GM10266 (cell line): ENCODE measurements at regions not wholly inside any gene's neighbourhood (a gene's known extent, or its start where the extent isn't known, plus 50 kb on each side); places are given as distances from the start of the nearest gene placed in this dataset.
"Not testable (repeated sequence)": the region's sequence is repeated elsewhere in the genome, so short reads cannot be mapped to it uniquely, and the experiment has no call there.

ENCODE experiments used
- DNase-seq: peaks from one replicate; pipeline ENCODE4 v3.0.0; 2012; ENCODE audit errors: extremely low spot score
- TF ChIP-seq, protein P1 (sequence below): IDR thresholded peaks from 2 replicates; pipeline ENCODE4 v1.5.1; 2012; ENCODE audit warnings: mild to moderate bottlenecking, low read depth; ENCODE audit not compliant: control insufficient read depth, insufficient read depth; ENCODE audit errors: missing control alignments

DNA sequence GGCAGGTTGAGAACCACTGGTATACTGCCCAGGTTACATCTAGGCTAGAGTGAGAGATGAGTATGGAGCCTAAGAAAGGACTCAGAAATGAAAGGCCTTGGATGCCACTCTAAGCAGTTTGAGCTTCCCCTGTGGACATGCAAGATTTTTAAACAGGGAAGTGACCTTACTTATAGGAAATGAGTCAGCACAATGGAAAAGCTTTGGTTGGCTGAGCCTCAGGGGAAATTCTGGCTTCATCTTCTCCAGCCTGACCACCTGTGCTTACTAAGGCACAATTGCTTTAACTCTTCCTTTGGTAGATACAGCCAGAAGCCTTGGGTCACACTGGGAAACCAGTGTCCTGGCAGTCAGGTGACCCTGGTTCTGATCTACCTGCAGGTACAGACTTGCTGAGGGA lies 380.2 kb upstream of the ZNF462 start:
- TF ChIP-seq, protein P1, sequence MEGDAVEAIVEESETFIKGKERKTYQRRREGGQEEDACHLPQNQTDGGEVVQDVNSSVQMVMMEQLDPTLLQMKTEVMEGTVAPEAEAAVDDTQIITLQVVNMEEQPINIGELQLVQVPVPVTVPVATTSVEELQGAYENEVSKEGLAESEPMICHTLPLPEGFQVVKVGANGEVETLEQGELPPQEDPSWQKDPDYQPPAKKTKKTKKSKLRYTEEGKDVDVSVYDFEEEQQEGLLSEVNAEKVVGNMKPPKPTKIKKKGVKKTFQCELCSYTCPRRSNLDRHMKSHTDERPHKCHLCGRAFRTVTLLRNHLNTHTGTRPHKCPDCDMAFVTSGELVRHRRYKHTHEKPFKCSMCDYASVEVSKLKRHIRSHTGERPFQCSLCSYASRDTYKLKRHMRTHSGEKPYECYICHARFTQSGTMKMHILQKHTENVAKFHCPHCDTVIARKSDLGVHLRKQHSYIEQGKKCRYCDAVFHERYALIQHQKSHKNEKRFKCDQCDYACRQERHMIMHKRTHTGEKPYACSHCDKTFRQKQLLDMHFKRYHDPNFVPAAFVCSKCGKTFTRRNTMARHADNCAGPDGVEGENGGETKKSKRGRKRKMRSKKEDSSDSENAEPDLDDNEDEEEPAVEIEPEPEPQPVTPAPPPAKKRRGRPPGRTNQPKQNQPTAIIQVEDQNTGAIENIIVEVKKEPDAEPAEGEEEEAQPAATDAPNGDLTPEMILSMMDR, result no peak
- DNase-seq, result no peak

DNA sequence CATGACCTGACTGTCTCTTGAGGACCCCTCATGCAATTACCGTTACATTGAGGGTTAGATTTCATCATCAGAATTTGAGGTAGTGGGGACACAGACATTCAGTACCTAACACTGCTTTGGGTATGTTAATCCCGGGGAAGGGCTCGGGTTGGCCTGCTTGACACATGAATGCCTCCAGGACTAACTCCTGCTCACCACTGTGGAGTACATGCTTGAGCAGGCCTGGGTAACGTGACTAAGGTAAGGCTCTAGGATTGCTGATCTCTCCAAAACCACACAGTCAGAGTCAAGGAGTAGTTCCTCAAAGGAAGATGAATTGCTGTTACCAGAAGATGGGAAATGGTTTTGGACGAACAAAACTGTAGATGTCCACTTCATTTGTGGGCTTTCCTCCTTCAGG lies 376.3 kb upstream of the ZNF462 start:
- DNase-seq, result no peak
- TF ChIP-seq, protein P1, result no peak

DNA sequence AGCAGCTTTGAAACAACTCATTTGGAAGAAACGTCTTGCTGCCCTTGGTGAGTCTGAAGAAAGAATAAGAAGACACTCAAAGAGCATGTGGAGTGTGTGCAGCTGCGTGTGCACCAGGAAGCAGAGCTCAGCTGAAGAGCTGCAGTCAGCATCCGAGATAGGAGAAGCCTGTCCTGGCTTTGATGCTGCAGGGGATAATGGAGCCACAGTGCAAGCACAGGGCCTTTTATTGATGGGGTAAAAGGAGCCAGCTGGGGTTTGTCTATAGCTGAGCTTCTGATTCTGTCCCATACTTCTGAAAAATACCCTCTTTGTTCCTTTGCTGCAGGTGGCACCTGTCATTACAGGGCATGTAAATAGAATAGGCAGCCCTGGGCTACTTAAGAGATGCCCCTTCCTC lies 375.7 kb upstream of the ZNF462 start:
- TF ChIP-seq, protein P1, result no peak
- no peak for DNase-seq

DNA sequence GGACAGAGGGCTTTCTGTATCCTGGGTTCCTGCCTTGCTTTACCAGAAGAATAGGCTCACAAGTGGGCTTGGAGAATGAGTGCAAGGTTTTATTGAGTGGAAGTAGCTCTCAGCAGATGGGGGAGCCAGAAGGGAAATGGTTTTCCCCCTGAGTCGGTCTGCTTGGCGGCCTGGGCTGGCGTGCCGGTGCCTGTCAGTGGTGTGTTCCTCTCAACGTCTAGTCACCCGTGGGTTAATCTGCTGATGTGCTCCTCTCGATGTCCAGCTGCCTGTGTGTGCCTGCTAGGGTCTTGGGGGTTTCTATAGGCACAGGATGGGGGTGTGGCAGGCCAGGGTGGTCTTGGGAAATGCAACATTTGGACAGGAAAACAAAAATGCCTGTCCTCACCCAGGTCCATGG lies 370.8 kb upstream of the ZNF462 start:
- not testable (repeated sequence) for DNase-seq

DNA sequence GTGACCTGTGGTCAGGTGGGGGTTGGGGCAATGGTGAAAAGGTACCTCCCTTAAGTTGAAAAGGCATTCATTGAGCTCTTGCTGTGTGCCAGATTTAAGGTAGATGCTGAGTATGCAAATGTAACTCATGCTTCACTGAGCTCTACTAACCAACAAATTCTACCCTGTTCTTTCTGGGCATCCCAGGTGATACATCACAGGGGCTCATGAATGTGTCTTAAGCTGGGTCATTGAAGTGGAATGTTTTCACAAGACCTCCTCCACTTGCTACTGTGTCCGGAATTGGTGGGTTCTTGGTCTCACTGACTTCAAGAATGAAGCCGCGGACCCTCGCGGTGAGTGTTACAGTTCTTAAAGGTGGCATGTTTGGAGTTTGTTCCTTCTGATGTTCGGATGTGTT lies 362.8 kb upstream of the ZNF462 start:
- no peak for DNase-seq
- TF ChIP-seq, protein P1, result no peak

DNA sequence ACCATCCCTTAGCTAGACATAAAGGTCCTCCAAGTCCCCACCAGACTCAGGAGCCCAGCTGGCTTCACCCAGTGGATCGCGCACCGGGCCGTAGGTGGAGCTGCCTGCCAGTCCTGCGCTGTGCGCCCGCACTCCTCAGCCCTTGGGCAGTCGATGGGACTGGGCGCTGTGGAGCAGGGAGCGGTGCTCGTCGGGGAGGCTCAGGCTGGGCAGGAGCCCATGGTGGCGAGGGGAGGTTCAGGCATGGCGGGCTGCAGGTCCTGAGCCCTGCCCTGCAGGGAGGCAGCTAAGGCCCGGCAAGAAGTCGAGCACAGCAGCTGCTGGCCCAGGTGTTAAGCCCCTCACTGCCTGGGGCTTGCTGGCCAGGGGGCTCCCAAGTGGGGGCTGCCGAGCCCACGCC lies 361.8 kb upstream of the ZNF462 start:
- not testable (repeated sequence) for DNase-seq

DNA sequence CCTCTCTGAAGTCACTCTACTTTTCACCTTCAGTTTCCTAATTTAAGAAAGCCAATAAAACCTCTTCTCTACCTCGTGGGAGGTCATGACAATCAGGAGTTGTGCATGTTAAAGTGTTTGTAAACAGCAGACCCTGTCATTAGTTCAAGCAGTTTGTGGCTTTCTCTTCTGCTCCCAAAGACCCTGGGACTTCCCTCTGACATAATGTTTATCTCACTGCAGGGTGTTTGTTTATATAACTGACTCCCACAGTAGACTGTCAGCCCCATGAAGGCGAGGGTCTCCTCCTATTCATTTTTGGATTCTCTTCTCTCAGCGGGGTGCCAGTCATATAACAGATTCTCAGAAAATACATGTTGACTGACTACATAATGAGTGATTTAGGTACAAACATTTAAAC lies 360.0 kb upstream of the ZNF462 start:
- DNase-seq, result no peak
- TF ChIP-seq, protein P1, result no peak

DNA sequence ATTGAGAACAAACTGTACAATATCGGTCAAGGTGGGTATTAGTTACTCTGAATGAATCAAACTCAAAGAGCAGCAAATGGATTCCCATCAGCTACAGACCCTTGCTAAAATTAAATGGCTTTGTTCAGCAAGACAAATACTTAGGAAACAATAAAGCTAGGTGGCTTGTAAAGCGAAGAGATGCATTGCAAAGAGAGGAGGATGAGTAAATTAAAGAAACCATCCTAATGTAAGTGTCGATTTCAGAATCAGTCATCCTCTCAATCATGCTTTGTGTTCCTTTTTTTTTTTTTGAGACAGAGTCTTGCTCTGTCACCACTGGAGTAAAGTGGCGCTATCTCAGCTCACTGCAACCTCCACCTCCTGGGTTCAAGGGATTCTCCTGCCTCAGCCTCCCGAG lies 359.2 kb upstream of the ZNF462 start:
- no peak for DNase-seq

More for the DNA sequence above, 359.2 kb upstream of the ZNF462 start:
- TF ChIP-seq, protein P1, result no peak
